ENCODE measurements at regions not wholly inside any gene's neighbourhood (a gene's known extent, or its start where the extent isn't known, plus 50 kb on each side); places are given as distances from the start of the nearest gene placed in this dataset.

DNA sequence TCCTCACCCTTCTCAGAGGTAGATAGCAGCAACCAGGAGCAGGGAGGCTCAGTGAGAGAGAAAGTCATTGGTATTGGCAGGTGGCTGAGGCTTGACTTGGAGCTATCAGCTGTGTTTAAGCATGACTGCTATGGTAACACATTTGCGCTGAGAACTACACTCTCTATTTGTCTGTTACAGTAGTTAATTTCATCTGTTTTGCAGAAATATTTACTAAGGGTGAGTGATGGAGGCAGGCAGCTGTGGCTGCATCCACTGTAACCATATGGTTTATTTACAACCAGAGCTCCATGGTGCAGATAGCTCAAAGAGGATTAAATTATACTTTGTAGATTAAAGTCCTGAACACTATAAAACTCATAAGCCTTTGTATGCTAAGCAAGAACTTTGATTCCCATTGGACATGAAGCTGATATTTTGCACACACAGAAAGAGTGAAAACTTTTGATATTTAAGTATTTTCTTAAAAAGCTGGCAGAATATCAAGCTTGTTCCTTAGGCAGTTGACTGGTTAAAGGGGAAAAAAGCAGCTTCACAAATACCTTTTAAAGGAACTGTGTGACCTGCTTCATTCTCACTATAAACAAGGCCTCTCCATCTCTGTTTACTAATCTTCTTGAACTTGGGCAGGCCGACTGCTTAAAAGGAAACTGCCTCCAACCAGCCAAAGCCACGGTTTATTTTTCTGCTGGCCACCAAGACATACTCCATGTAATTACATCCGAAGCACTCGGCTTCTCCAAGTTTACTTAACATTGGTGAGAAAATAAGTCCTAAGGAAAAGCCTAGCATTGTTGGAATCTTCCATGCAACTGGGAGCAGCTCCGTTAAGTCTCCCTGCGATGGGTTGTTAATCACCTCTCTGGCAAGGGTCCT is 299.8 kb upstream of the ZFHX3 start:
- Histone ChIP-seq H3K9me2 (ENCODE audit: insufficient read depth) (no peaks in the 10 kb centered on the region), H3K27me3 (ENCODE audit: insufficient read depth) (no peaks in the 10 kb centered on the region), H3K36me3 (ENCODE audit: insufficient read depth) (no peaks in the 10 kb centered on the region), H4K20me1 (replicated peaks; ENCODE audit: insufficient read depth) (no peaks in the 10 kb centered on the region), H3K79me2 (replicated peaks; ENCODE audit: insufficient read depth) (no peaks in the 10 kb centered on the region), H3K27ac (ENCODE audit: low read depth) (no peak overlapping the region), H3K4me2 (no peak overlapping the region), H3F3A (replicated peaks; ENCODE audit: low read depth) (no peaks in the 10 kb centered on the region), H3K4me1 (ENCODE audit: insufficient read depth) (no peaks in the 10 kb centered on the region; the same call in 1 of the 2 replicates), H2AFZ (peak overlapping the region; percentile 10; the same call in 1 of the 2 replicates), H3K4me3 (no peak overlapping the region)
- Mint-ChIP-seq H3K4me1 (no peaks in the 10 kb centered on the region; the same call in 2 of the 3 replicates), H3K9me3 (no peaks in the 10 kb centered on the region), H3K36me3 (ENCODE audit: low read depth) (no peaks in the 10 kb centered on the region), H3K27ac (no peak overlapping the region), H3K4me3 (no peak overlapping the region), H3K27me3 (ENCODE audit: insufficient read depth, low read depth, poor library complexity) (no peaks in the 10 kb centered on the region)
- no peak for DNase-seq (ENCODE audit: low spot score)
- no peak for ATAC-seq
- TF ChIP-seq CTCF (conservative IDR thresholded peaks at IDR 0.05; ENCODE audit: low read depth in 2 of 2), result no peak
- TF ChIP-seq ETS1 (IDR thresholded peaks at IDR 0.05), result no peak
- no peak for TF ChIP-seq EZH2phosphoT487 (IDR thresholded peaks at IDR 0.05; ENCODE audit: unreplicated experiment)
- no peak for TF ChIP-seq POLR2AphosphoS5 (IDR thresholded peaks at IDR 0.05; ENCODE audit: low read depth)
- TF ChIP-seq CREB1 (CRISPR knock-in tag; IDR thresholded peaks at IDR 0.05; ENCODE audit: low read depth), result no peak
- no peak for TF ChIP-seq REST (IDR thresholded peaks at IDR 0.05; ENCODE audit: unreplicated experiment)
- TF ChIP-seq STAT1 (IDR thresholded peaks at IDR 0.05; ENCODE audit: unreplicated experiment), result no peak
- no peak for TF ChIP-seq EZH2 (IDR thresholded peaks at IDR 0.05; ENCODE audit: low read depth, unreplicated experiment)
- no peak for TF ChIP-seq ZNF462 (CRISPR knock-in tag; IDR thresholded peaks at IDR 0.05)
